AG09319 (cell line): ENCODE measurements at regions not wholly inside any gene's neighbourhood (a gene's known extent, or its start where the extent isn't known, plus 50 kb on each side); places are given as distances from the start of the nearest gene placed in this dataset.

Experiments
- DNase-seq: peaks from one replicate; pipeline ENCODE4 v3.0.0-alpha.2; 2010; ENCODE audit warnings: low read depth; ENCODE audit errors: extremely low read depth
- CTCF ChIP-seq: IDR thresholded peaks from 2 replicates; pipeline ENCODE4 v1.5.1; 2011; ENCODE audit warnings: low read depth, mild to moderate bottlenecking, inconsistent platforms, low read length, moderate library complexity

GRCh38 chr6:9890893-9891292 lies 524.0 kb downstream of the TFAP2A start:
- no peak for TF ChIP-seq CTCF
- DNase-seq = no peak

DNA sequence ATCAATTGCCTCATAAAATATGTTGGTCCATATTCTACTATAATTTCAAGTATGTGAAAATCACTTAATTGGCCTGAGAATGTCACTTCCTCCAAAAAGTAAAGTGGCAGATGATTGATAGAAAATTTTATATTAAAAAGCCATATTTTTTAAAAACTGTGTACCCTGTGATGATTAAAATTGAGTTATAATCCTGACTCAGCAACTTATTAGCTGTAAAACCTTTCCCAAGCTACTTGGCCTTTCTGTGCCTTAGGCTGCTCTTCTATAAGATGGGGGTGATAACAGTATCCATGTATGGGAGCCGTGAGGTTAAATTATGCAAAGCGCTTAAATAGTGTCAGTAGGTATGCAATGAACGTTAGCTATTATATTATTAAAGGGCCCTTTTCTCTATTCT lies 524.4 kb downstream of the TFAP2A start:
- no peak for TF ChIP-seq CTCF
- no peak for DNase-seq

DNA sequence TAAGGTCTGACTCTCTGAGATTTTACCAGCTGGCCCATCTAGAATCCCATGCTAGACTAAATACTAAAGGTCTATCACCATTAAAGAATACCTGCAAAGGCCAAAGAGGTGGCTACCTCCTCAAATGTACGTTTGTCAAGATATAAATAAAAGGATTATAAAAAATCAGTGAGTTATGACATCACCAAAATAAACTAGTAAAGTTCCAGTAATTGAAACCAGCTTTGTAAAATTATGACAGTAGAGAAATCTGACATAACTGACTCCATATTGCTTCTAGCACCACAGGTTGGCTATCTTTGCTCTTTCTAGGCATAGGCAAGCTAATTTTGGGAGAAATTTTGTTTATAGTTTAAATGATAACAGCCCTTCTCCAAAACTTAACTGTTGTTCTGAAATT lies 536.3 kb downstream of the TFAP2A start:
- no peak for TF ChIP-seq CTCF
- no peak for DNase-seq

DNA sequence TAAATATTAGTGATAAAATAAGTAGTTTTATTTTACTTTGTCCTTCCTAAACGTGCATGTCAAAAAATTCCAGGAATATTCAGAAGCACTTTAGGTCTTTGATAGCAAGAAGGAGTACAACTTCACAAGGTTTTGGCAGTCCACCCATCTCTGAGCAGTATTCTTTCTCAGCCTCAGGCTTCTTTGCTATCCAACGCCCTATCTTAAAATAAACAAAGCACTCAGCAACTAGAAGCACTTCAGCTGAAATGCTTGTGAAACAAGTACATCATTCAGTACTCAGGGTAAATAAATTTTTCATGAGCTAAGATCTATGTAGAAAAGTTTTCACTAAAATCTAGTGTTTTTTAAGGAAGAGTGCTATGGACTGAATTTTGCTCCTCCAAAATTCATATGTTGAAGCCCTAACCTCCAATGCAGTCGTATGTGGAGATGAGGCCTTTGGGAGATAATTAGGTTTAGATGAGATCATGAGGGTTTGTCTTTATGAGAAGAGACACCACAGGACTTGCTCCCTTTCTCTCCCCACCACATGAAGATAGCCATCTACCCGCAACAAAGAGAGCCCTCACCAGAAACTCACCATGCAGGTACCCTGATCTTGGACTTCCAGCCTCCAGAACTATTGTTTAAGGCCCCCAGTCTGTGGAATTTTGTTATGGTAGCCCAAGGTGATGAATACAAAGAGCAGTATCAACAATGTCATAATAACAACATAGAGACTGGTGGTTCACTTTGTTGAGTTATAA lies 539.1 kb downstream of the TFAP2A start:
- no peak for TF ChIP-seq CTCF
- DNase-seq = no peak

- no peak for DNase-seq
These were observed 552.2 kb downstream of the TFAP2A start for GRCh38 chr6:9862603-9863167.

GRCh38 chr6:9851541-9852380 lies 563.1 kb downstream of the TFAP2A start:
- no peak for DNase-seq
- no peak; the same call in 1 of the 2 replicates for TF ChIP-seq CTCF

More at GRCh38 chr6:9862603-9863167, 552.2 kb downstream of the TFAP2A start:
- TF ChIP-seq CTCF = no peak

GRCh38 chr6:9851006-9851405 lies 563.9 kb downstream of the TFAP2A start:
- DNase-seq = no peak
- TF ChIP-seq CTCF = no peak
